DOHH2 (cell line): ENCODE measurements at regions not wholly inside any gene's neighbourhood (a gene's known extent, or its start where the extent isn't known, plus 50 kb on each side); places are given as distances from the start of the nearest gene placed in this dataset.

Experiments
- H3F3A ChIP-seq: fragments of 200-600 bp; sonication (generic), shearing (Covaris generic); 2 replicates; pipeline ENCODE4 v1.6.0; 2016; ENCODE audit warnings: antibody characterized with exemption, mild to moderate bottlenecking; ENCODE audit not compliant: control insufficient read depth, insufficient read depth
- H3K27ac ChIP-seq: fragments of 200-600 bp; sonication (generic); 2 replicates; pipeline ENCODE4 v1.5.1; 2014; ENCODE audit warnings: low read depth, mild to moderate bottlenecking, low read length, moderate library complexity
- H3K27me3 ChIP-seq: fragments of 200-600 bp; sonication (generic); 2 replicates; pipeline ENCODE4 v1.6.1; 2014; ENCODE audit warnings: mild to moderate bottlenecking, low read length, mixed read lengths; ENCODE audit not compliant: control insufficient read depth
- H3K36me3 ChIP-seq: fragments of 200-600 bp; sonication (generic); 2 replicates; pipeline ENCODE4 v1.6.1; 2014; ENCODE audit warnings: mild to moderate bottlenecking, low read length, moderate library complexity, mixed read lengths; ENCODE audit not compliant: control insufficient read depth
- H3K4me1 ChIP-seq: fragments of 200-600 bp; sonication (generic); 2 replicates; pipeline ENCODE4 v1.6.1; 2014; ENCODE audit warnings: mild to moderate bottlenecking, low read length, mixed read lengths; ENCODE audit not compliant: control insufficient read depth
- H3K4me2 ChIP-seq: fragments of 200-600 bp; sonication (generic); 2 replicates; pipeline ENCODE4 v1.6.0; 2014; ENCODE audit warnings: mild to moderate bottlenecking, low read length, moderate library complexity
- H3K4me3 ChIP-seq: fragments of 200-600 bp; sonication (generic); 2 replicates; pipeline ENCODE4 v1.5.1; 2014; ENCODE audit warnings: mild to moderate bottlenecking, low read length, mixed read lengths
- H3K79me2 ChIP-seq: fragments of 200-600 bp; sonication (generic); 2 replicates; pipeline ENCODE4 v1.6.1; 2014; ENCODE audit warnings: mild to moderate bottlenecking, low read length, mixed read lengths; ENCODE audit not compliant: control insufficient read depth
- H3K9me2 ChIP-seq: fragments of 200-600 bp; sonication (generic); replicated peaks from 2 replicates; pipeline ENCODE4 v1.6.1; 2014; ENCODE audit warnings: mild to moderate bottlenecking, low read length, mixed read lengths; ENCODE audit not compliant: control insufficient read depth
- H3K9me3 ChIP-seq: fragments of 200-600 bp; sonication (generic); 2 replicates; pipeline ENCODE4 v1.6.1; 2014; ENCODE audit warnings: antibody characterized with exemption, low read length, mixed read lengths; ENCODE audit not compliant: control insufficient read depth, insufficient read depth
- H4K20me1 ChIP-seq: fragments of 200-600 bp; sonication (generic); 2 replicates; pipeline ENCODE4 v1.6.0; 2014; ENCODE audit warnings: low read depth, mild to moderate bottlenecking, antibody characterized with exemption, low read length, moderate library complexity; ENCODE audit not compliant: control insufficient read depth, insufficient read depth
- EZH2phosphoT487 ChIP-seq: fragments of 200-600 bp; sonication (generic); IDR thresholded peaks from 2 replicates; pipeline ENCODE4 v1.6.1; 2017; ENCODE audit warnings: borderline replicate concordance, mild to moderate bottlenecking, antibody characterized with exemption, low read length, moderate library complexity, mixed read lengths
- TF ChIP-seq, protein P1 (sequence below): fragments of 200-600 bp; sonication (generic); IDR thresholded peaks from one replicate; pipeline ENCODE4 v1.5.1; 2014; ENCODE audit warnings: antibody characterized with exemption, mild to moderate bottlenecking, low read depth, low read length; ENCODE audit not compliant: poor library complexity, severe bottlenecking

DNA sequence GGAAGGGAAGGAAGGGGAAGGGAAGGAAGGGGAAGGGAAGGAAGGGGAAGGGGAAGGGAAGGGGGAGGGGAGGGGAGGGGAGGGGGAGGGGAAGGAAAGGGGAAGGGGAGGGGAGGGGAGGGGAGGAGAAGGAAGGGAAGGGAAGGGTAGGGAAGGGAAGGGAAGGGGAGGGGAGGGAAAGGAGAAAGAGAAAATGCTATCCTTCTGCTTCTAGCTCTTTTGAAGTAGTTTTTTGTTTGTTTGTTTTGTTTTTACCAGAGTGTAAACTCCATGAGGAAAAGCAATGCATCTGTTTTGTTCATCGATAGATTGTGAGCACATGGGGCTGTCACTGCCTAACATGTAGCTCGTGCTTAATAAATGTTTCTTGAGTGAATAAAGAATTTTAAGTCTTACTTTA lies 1592.7 kb upstream of the ACVR2A start:
- Histone ChIP-seq H3K4me1 (peaks cover 2% of the 10 kb centered on the region), H3K9me3 (no peaks in the 10 kb centered on the region)

DNA sequence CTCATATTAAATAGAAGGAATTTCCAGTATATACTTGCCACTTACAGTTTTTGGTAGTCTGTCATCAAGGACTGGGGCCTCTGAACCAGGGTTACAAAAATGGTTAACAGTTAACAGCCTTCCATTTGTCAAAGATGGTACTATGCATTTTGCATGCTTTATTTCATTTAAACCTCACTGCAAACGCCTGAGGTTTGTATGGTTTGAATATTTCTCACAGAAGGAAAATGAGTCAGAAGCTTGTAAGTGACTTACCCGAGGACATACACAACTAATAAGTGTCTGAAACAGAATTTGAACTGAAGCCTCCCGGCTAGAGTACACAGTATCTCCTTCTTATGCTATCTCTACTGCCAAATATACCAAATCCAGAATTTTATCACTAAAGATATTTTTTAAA lies 1593.5 kb upstream of the ACVR2A start:
- H3F3A ChIP-seq, result no peaks in the 10 kb centered on the region
- no peak overlapping the region for H3K4me3 ChIP-seq
- peaks cover 10% of the 10 kb centered on the region for H3K4me1 ChIP-seq
- H3K9me3 ChIP-seq, result no peaks in the 10 kb centered on the region
- no peaks in the 10 kb centered on the region for H3K36me3 ChIP-seq
- no peaks in the 10 kb centered on the region for H4K20me1 ChIP-seq
- TF ChIP-seq, protein P1, sequence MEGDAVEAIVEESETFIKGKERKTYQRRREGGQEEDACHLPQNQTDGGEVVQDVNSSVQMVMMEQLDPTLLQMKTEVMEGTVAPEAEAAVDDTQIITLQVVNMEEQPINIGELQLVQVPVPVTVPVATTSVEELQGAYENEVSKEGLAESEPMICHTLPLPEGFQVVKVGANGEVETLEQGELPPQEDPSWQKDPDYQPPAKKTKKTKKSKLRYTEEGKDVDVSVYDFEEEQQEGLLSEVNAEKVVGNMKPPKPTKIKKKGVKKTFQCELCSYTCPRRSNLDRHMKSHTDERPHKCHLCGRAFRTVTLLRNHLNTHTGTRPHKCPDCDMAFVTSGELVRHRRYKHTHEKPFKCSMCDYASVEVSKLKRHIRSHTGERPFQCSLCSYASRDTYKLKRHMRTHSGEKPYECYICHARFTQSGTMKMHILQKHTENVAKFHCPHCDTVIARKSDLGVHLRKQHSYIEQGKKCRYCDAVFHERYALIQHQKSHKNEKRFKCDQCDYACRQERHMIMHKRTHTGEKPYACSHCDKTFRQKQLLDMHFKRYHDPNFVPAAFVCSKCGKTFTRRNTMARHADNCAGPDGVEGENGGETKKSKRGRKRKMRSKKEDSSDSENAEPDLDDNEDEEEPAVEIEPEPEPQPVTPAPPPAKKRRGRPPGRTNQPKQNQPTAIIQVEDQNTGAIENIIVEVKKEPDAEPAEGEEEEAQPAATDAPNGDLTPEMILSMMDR, result no peak
- no peak for TF ChIP-seq EZH2phosphoT487
- H3K27me3 ChIP-seq, result no peaks in the 10 kb centered on the region
- H3K79me2 ChIP-seq, result no peaks in the 10 kb centered on the region
- no peaks in the 10 kb centered on the region for H3K9me2 ChIP-seq
- no peak overlapping the region for H3K4me2 ChIP-seq
- H3K27ac ChIP-seq, result no peak overlapping the region

More for the DNA sequence above, 1592.7 kb upstream of the ACVR2A start:
- H4K20me1 ChIP-seq, result no peaks in the 10 kb centered on the region
- no peaks in the 10 kb centered on the region for H3K79me2 ChIP-seq
- no peak overlapping the region for H3K27ac ChIP-seq
- H3K4me2 ChIP-seq, result no peak overlapping the region
- H3K36me3 ChIP-seq, result no peaks in the 10 kb centered on the region
- no peak for TF ChIP-seq EZH2phosphoT487
- TF ChIP-seq, protein P1, result no peak
- no peaks in the 10 kb centered on the region for H3K9me2 ChIP-seq
- H3K4me3 ChIP-seq, result no peak overlapping the region
- no peaks in the 10 kb centered on the region for H3F3A ChIP-seq
- no peaks in the 10 kb centered on the region for H3K27me3 ChIP-seq

DNA sequence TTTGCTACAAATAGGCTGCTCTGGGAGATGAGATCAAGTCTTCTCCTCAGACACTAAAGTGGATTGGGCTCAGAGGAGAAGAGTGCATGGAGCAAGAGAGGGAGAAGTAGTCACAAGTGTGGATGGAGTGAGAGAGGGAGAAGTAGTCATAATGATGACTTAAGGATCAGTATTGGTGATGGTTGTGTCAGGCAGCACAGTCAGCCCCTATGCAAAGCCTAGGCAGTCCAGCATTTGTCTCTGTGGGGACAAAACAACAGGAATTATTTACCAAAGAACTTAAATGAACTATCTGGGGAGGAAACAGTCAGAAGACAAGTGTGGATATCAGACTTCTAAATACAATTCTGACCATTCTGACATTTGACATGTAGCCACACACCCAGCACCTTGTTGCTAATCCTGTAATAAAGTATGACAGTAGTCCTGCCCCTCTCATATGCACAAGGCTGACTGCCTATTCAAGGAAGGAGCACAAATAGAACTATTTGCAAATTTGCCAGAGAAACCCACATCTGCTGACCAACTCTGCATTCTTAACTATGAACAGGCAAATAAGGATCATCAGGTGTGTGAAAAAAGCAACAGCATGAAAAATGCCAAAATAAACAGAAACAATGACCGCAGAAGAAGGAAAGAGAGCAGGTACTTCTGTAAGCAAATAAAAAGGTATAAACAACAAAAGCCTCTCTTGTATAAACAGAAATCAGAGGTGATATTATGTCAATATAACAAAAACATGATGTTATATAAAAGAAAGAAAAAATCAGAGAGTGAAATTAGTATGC lies 1597.9 kb upstream of the ACVR2A start:
- no peaks in the 10 kb centered on the region for H4K20me1 ChIP-seq
- H3K79me2 ChIP-seq, result no peaks in the 10 kb centered on the region
- H3K4me2 ChIP-seq, result no peak overlapping the region
- no peaks in the 10 kb centered on the region for H3F3A ChIP-seq
- H3K9me2 ChIP-seq, result no peaks in the 10 kb centered on the region
- no peak for TF ChIP-seq EZH2phosphoT487
- TF ChIP-seq, protein P1, result no peak
- no peaks in the 10 kb centered on the region for H3K27me3 ChIP-seq
- H3K36me3 ChIP-seq, result no peaks in the 10 kb centered on the region
- H3K4me1 ChIP-seq, result peaks cover 14% of the 10 kb centered on the region
- no peak overlapping the region for H3K4me3 ChIP-seq
- no peak overlapping the region for H3K27ac ChIP-seq
- H3K9me3 ChIP-seq, result no peaks in the 10 kb centered on the region
